PFSK-1 (cell line): ENCODE measurements at regions not wholly inside any gene's neighbourhood (a gene's known extent, or its start where the extent isn't known, plus 50 kb on each side); places are given as distances from the start of the nearest gene placed in this dataset.

Experiments
- FOXP2 ChIP-seq: optimal IDR thresholded peaks from 2 replicates; pipeline ENCODE3; 2011; ENCODE audit warnings: borderline replicate concordance, control low read depth, inconsistent platforms; ENCODE audit not compliant: insufficient read depth; ENCODE audit errors: extremely low read length, extremely low read depth
- POLR2AphosphoS5 ChIP-seq: IDR thresholded peaks from 2 replicates; pipeline ENCODE4 v1.6.1; 2012; ENCODE audit warnings: low read depth, mild to moderate bottlenecking, control low read depth, low read length, moderate library complexity
- REST ChIP-seq, 2 experiments: IDR thresholded peaks; 2 replicates each; pipeline versions ENCODE4 v1.6.1 to v1.8.0; 2011 to 2012; ENCODE audit warnings: low read depth in 2 of 2, low read length in 2 of 2, control low read depth in 1 of 2, inconsistent platforms in 1 of 2, mild to moderate bottlenecking in 1 of 2, moderate library complexity in 1 of 2; ENCODE audit not compliant: insufficient read depth in 1 of 2
- SIN3A ChIP-seq: IDR thresholded peaks from 2 replicates; pipeline ENCODE4 v1.6.1; 2012; ENCODE audit warnings: mild to moderate bottlenecking, low read length, moderate library complexity, borderline replicate concordance; ENCODE audit not compliant: insufficient read depth
- TAF1 ChIP-seq: IDR thresholded peaks from 2 replicates; pipeline ENCODE4 v1.6.1; 2012; ENCODE audit warnings: low read length, control low read depth, borderline replicate concordance; ENCODE audit not compliant: insufficient read depth

GRCh38 chr1:31509124-31510072 lies 66.9 kb upstream of the TINAGL1 start:
- no peak for TF ChIP-seq POLR2AphosphoS5
- no peak for TF ChIP-seq TAF1
- no peak for TF ChIP-seq SIN3A
- TF ChIP-seq REST (IDR thresholded peaks at IDR 0.05; ENCODE audit: insufficient read depth in 1 of 2, low read depth in 2 of 2, low read length in 2 of 2): no peak
- no peak for TF ChIP-seq FOXP2

- TF ChIP-seq SIN3A (no peak), REST (IDR thresholded peaks at IDR 0.05; ENCODE audit: insufficient read depth in 1 of 2, low read depth in 2 of 2, low read length in 2 of 2) (no peak), TAF1 (no peak), POLR2AphosphoS5 (no peak), FOXP2 (no peak)
Measured at GRCh38 chr1:31510304-31510703, 66.0 kb upstream of the TINAGL1 start.

- no peak for TF ChIP-seq REST (IDR thresholded peaks at IDR 0.05; ENCODE audit: insufficient read depth in 1 of 2, low read depth in 2 of 2, low read length in 2 of 2)
- TF ChIP-seq TAF1: no peak
- TF ChIP-seq SIN3A: no peak
- no peak for TF ChIP-seq POLR2AphosphoS5
- TF ChIP-seq FOXP2: no peak
Measured at GRCh38 chr1:31510853-31511789, 65.2 kb upstream of the TINAGL1 start.

- TF ChIP-seq FOXP2 (no peak), SIN3A (no peak), POLR2AphosphoS5 (no peak), REST (IDR thresholded peaks at IDR 0.05; ENCODE audit: insufficient read depth in 1 of 2, low read depth in 2 of 2, low read length in 2 of 2) (no peak), TAF1 (no peak)
Measured at GRCh38 chr1:31511848-31512615, 64.3 kb upstream of the TINAGL1 start.
